Keratinocyte (primary cell): ENCODE measurements at regions not wholly inside any gene's neighbourhood (a gene's known extent, or its start where the extent isn't known, plus 50 kb on each side); places are given as distances from the start of the nearest gene placed in this dataset.

Experiments
- DNase-seq: peaks from one replicate; pipeline ENCODE4 v3.0.0-alpha.2; 2011; ENCODE audit warnings: low read depth, missing footprints, low spot score
- FAIRE-seq: peaks from 2 replicates; lab custom pipeline; 2011; peaks lifted over from hg19 to GRCh38; lab: Jason Lieb, UNC
- H2AFZ ChIP-seq: 2 replicates; pipeline ENCODE4 v1.6.0; 2012; ENCODE audit warnings: low read length, control low read depth, inconsistent platforms; ENCODE audit not compliant: control insufficient read depth
- H3K27ac ChIP-seq: 2 replicates; pipeline ENCODE4 v1.5.1; 2011; ENCODE audit warnings: low read length; ENCODE audit not compliant: control insufficient read depth, insufficient read depth
- H3K27me3 ChIP-seq: 3 replicates; pipeline ENCODE4 v1.6.0; 2011; ENCODE audit warnings: low read length; ENCODE audit not compliant: control insufficient read depth, insufficient read depth; ENCODE audit errors: extremely low read depth
- H3K36me3 ChIP-seq, 2 experiments: 2 replicates in 1 of 2; 3 replicates in 1 of 2; pipeline ENCODE4 v1.5.1; 2011; ENCODE audit warnings: low read length in 2 of 2, mild to moderate bottlenecking in 1 of 2; ENCODE audit not compliant: control insufficient read depth in 2 of 2, insufficient read depth in 2 of 2; ENCODE audit errors: extremely low read depth in 1 of 2
- H3K4me1 ChIP-seq: 3 replicates; pipeline ENCODE4 v1.5.1; 2011; ENCODE audit warnings: low read length; ENCODE audit not compliant: control insufficient read depth, insufficient read depth; ENCODE audit errors: extremely low read depth
- H3K4me2 ChIP-seq: 3 replicates; pipeline ENCODE4 v1.6.0; 2011; ENCODE audit warnings: low read depth, low read length; ENCODE audit not compliant: control insufficient read depth, insufficient read depth; ENCODE audit errors: extremely low read depth
- H3K4me3 ChIP-seq, 3 experiments: fragments of 200-600 bp in 1 of 3; sonication (generic) in 1 of 3; 2 replicates in 2 of 3; 3 replicates in 1 of 3; pipeline ENCODE4 v1.5.1; 2011 to 2016; ENCODE audit warnings: low read length in 3 of 3, mild to moderate bottlenecking in 3 of 3, control low read depth in 2 of 3, inconsistent platforms in 1 of 3, low read depth in 1 of 3, mixed read lengths in 1 of 3, mixed run types in 1 of 3, moderate library complexity in 1 of 3; ENCODE audit not compliant: control insufficient read depth in 2 of 3, insufficient read depth in 2 of 3; ENCODE audit errors: extremely low read depth in 1 of 3
- H3K79me2 ChIP-seq: 2 replicates; pipeline ENCODE4 v1.6.0; 2012; ENCODE audit warnings: low read length; ENCODE audit not compliant: control insufficient read depth, insufficient read depth
- H3K9ac ChIP-seq: 3 replicates; pipeline ENCODE4 v1.6.0; 2011; ENCODE audit warnings: low read length; ENCODE audit not compliant: control insufficient read depth, insufficient read depth; ENCODE audit errors: extremely low read depth
- H3K9me1 ChIP-seq: 3 replicates; pipeline ENCODE4 v1.6.0; 2011; ENCODE audit warnings: low read length; ENCODE audit not compliant: control insufficient read depth, insufficient read depth; ENCODE audit errors: extremely low read depth
- H3K9me3 ChIP-seq: 2 replicates; pipeline ENCODE4 v1.5.1; 2012; ENCODE audit warnings: low read depth, low read length; ENCODE audit not compliant: control insufficient read depth
- H4K20me1 ChIP-seq: 3 replicates; pipeline ENCODE4 v1.6.0; 2011; ENCODE audit warnings: low read length; ENCODE audit not compliant: control insufficient read depth, insufficient read depth; ENCODE audit errors: extremely low read depth
- EZH2 ChIP-seq: IDR thresholded peaks from one replicate; pipeline ENCODE4 v1.6.1; 2012; ENCODE audit warnings: inconsistent platforms, mild to moderate bottlenecking, low read length, moderate library complexity
- dilution Hi-C: fragments of 300-500 bp; cut with MboI; formaldehyde crosslinking; loops from one replicate; pipeline ENCODE4 v1.7.0; 2020; ENCODE audit warnings: low sequenced_read_pairs; ENCODE audit not compliant: extremely low pct_ligation_motif_present
- TF ChIP-seq, protein P1 (sequence below), 3 experiments: IDR thresholded peaks in 1 of 3; conservative IDR thresholded peaks in 1 of 3; optimal IDR thresholded peaks in 1 of 3; 2 replicates in 2 of 3; 3 replicates in 1 of 3; pipeline versions ENCODE3 to v1.5.1; 2011; ENCODE audit warnings: low read length in 3 of 3, mild to moderate bottlenecking in 3 of 3, moderate library complexity in 2 of 3, control low read depth in 1 of 3, inconsistent platforms in 1 of 3; ENCODE audit not compliant: insufficient read depth in 2 of 3; ENCODE audit errors: extremely low read depth in 1 of 3

DNA sequence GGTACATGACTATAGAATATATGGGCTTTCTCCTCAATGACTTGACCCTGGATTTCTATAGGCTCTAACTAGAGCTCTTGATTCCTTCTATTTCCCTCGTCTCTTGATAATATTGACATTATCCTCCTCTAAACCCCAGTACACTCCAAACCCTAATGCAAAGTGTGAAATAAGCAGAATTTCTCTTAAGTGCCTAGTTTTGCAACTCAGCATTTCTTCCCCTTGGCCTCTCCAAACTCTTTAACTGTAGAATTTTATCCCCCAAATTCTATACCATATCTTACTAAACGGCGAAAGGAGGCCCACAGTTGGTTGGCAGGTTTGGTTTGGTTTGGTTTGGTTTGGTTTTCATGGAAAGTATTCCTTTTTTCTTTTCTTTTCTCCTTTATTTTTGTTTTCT is 498.7 kb downstream of the CCER1 start:
- Histone ChIP-seq H4K20me1 (no peaks in the 10 kb centered on the region), H3K4me3 (no peak overlapping the region), H3K79me2 (no peaks in the 10 kb centered on the region), H3K9me3 (no peaks in the 10 kb centered on the region), H3K4me2 (no peak overlapping the region), H3K9me1 (no peaks in the 10 kb centered on the region), H3K36me3 (no peaks in the 10 kb centered on the region), H3K27me3 (no peaks in the 10 kb centered on the region), H3K4me1 (no peaks in the 10 kb centered on the region), H3K27ac (no peak overlapping the region), H2AFZ (no peak overlapping the region), H3K9ac (no peak overlapping the region)
- DNase-seq (no peak), FAIRE-seq (no peak)
- TF ChIP-seq, protein P1, sequence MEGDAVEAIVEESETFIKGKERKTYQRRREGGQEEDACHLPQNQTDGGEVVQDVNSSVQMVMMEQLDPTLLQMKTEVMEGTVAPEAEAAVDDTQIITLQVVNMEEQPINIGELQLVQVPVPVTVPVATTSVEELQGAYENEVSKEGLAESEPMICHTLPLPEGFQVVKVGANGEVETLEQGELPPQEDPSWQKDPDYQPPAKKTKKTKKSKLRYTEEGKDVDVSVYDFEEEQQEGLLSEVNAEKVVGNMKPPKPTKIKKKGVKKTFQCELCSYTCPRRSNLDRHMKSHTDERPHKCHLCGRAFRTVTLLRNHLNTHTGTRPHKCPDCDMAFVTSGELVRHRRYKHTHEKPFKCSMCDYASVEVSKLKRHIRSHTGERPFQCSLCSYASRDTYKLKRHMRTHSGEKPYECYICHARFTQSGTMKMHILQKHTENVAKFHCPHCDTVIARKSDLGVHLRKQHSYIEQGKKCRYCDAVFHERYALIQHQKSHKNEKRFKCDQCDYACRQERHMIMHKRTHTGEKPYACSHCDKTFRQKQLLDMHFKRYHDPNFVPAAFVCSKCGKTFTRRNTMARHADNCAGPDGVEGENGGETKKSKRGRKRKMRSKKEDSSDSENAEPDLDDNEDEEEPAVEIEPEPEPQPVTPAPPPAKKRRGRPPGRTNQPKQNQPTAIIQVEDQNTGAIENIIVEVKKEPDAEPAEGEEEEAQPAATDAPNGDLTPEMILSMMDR (optimal IDR thresholded peaks at IDR 0.05 in 1 of 3, IDR thresholded peaks at IDR 0.05 in 1 of 3, conservative IDR thresholded peaks at IDR 0.05 in 1 of 3; ENCODE audit: extremely low read depth in 1 of 3, insufficient read depth in 2 of 3, low read length in 3 of 3) = no peak
- no peak for TF ChIP-seq EZH2
- dilution Hi-C loops = no loop called here

DNA sequence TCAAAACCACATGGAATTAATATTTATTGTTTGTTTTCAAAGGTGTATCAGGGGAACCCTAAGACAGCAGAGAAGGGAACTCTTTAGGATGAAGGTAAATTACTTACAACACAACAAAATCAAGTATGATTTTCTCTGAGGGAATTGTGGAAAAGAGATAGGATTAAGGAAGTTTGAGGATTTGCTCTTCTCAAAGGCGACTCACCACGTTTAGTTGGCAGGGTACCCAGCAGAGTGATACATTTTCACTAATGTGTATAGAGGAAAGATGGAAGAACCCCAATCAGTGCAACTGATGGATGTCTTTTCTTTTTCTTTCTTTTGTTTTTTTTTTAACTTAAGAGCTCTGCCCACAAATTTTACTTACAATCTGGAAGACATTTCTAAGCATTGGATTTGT is 499.2 kb downstream of the CCER1 start:
- H3K27me3 ChIP-seq = no peaks in the 10 kb centered on the region
- dilution Hi-C loops = no loop called here
- H3K36me3 ChIP-seq = no peaks in the 10 kb centered on the region
- no peak for FAIRE-seq
- DNase-seq = no peak
- H3K9me1 ChIP-seq = no peaks in the 10 kb centered on the region
- no peak overlapping the region for H2AFZ ChIP-seq
- no peak overlapping the region for H3K27ac ChIP-seq
- no peak overlapping the region for H3K9ac ChIP-seq
- no peaks in the 10 kb centered on the region for H3K79me2 ChIP-seq
- H3K4me3 ChIP-seq = no peak overlapping the region
- no peaks in the 10 kb centered on the region for H3K9me3 ChIP-seq
- H3K4me2 ChIP-seq = no peak overlapping the region
- H4K20me1 ChIP-seq = no peaks in the 10 kb centered on the region
- no peak for TF ChIP-seq EZH2
- TF ChIP-seq, protein P1 (optimal IDR thresholded peaks at IDR 0.05 in 1 of 3, IDR thresholded peaks at IDR 0.05 in 1 of 3, conservative IDR thresholded peaks at IDR 0.05 in 1 of 3; ENCODE audit: extremely low read depth in 1 of 3, insufficient read depth in 2 of 3, low read length in 3 of 3) = no peak
- no peaks in the 10 kb centered on the region for H3K4me1 ChIP-seq
